Parathyroid adenoma (tissue), 2 donors: ENCODE measurements at regions not wholly inside any gene's neighbourhood (a gene's known extent, or its start where the extent isn't known, plus 50 kb on each side); places are given as distances from the start of the nearest gene placed in this dataset.

Experiments
- H2AFZ ChIP-seq: fragments of 300-600 bp; sonication (generic); one replicate; pipeline ENCODE4 v1.7.0; 2017; ENCODE audit warnings: antibody characterized with exemption, mild to moderate bottlenecking
- H3K27ac ChIP-seq: fragments of 300-600 bp; sonication (generic); one replicate; pipeline ENCODE4 v1.7.0; 2017
- H3K27me3 ChIP-seq: fragments of 300-600 bp; sonication (generic); one replicate; pipeline ENCODE4 v1.7.0; 2017; ENCODE audit warnings: low read length; ENCODE audit not compliant: control insufficient read depth, insufficient read depth
- H3K36me3 ChIP-seq: fragments of 300-600 bp; sonication (generic); one replicate; pipeline ENCODE4 v1.7.0; 2017; ENCODE audit warnings: low read length; ENCODE audit not compliant: control insufficient read depth, insufficient read depth
- H3K4me1 ChIP-seq: fragments of 300-600 bp; sonication (generic); one replicate; pipeline ENCODE4 v1.7.0; 2017; ENCODE audit warnings: control low read depth
- H3K4me2 ChIP-seq: fragments of 300-600 bp; sonication (generic); one replicate; pipeline ENCODE4 v1.7.0; 2017; ENCODE audit warnings: low read length
- H3K4me3 ChIP-seq: fragments of 300-600 bp; sonication (generic); one replicate; pipeline ENCODE4 v1.7.0; 2017; ENCODE audit warnings: low read depth, low read length
- H3K79me2 ChIP-seq: fragments of 300-600 bp; sonication (generic); one replicate; pipeline ENCODE4 v1.7.0; 2017; ENCODE audit warnings: control low read depth
- H3K9ac ChIP-seq: fragments of 300-600 bp; sonication (generic); one replicate; pipeline ENCODE4 v1.7.0; 2017; ENCODE audit warnings: mild to moderate bottlenecking
- H3K9me3 ChIP-seq: fragments of 300-600 bp; sonication (generic); one replicate; pipeline ENCODE4 v1.7.0; 2017; ENCODE audit warnings: low read length; ENCODE audit not compliant: control insufficient read depth
- TF ChIP-seq, protein P1 (sequence below): fragments of 300-600 bp; sonication (generic); IDR thresholded peaks from one replicate; pipeline ENCODE4 v1.7.0; 2017; ENCODE audit warnings: antibody characterized with exemption, mild to moderate bottlenecking
- donor health status: primary hyperparathyroidism.

DNA sequence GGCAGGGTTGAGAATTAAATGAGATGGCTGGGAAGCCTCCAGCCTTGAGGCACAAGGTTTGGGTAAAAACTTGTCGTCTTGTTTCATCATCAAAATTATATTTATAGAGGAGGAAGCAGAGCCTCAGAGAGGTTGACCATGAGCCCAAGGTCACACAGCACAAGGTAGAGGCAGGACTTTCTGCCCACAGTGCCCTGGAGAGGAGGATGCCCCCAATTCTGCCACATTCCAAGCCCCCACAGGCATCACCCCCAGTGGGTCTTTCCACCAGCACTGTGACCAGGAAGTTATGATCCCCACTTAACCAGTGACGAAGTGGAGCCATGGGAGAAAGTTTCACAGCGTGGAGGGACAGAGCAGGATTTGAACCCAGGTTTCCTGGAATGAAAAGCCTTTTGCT is 400.0 kb downstream of the MATN1 start:
- H3K36me3 ChIP-seq = no peaks in the 10 kb centered on the region
- H3K79me2 ChIP-seq = no peaks in the 10 kb centered on the region
- H3K4me3 ChIP-seq = no peak overlapping the region
- H3K27ac ChIP-seq = no peak overlapping the region
- H3K27me3 ChIP-seq = no peaks in the 10 kb centered on the region
- no peak overlapping the region for H3K4me2 ChIP-seq
- no peaks in the 10 kb centered on the region for H3K9me3 ChIP-seq
- no peaks in the 10 kb centered on the region for H3K4me1 ChIP-seq
- TF ChIP-seq, protein P1, sequence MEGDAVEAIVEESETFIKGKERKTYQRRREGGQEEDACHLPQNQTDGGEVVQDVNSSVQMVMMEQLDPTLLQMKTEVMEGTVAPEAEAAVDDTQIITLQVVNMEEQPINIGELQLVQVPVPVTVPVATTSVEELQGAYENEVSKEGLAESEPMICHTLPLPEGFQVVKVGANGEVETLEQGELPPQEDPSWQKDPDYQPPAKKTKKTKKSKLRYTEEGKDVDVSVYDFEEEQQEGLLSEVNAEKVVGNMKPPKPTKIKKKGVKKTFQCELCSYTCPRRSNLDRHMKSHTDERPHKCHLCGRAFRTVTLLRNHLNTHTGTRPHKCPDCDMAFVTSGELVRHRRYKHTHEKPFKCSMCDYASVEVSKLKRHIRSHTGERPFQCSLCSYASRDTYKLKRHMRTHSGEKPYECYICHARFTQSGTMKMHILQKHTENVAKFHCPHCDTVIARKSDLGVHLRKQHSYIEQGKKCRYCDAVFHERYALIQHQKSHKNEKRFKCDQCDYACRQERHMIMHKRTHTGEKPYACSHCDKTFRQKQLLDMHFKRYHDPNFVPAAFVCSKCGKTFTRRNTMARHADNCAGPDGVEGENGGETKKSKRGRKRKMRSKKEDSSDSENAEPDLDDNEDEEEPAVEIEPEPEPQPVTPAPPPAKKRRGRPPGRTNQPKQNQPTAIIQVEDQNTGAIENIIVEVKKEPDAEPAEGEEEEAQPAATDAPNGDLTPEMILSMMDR = no peak
- H2AFZ ChIP-seq = no peak overlapping the region
- H3K9ac ChIP-seq = no peak overlapping the region

DNA sequence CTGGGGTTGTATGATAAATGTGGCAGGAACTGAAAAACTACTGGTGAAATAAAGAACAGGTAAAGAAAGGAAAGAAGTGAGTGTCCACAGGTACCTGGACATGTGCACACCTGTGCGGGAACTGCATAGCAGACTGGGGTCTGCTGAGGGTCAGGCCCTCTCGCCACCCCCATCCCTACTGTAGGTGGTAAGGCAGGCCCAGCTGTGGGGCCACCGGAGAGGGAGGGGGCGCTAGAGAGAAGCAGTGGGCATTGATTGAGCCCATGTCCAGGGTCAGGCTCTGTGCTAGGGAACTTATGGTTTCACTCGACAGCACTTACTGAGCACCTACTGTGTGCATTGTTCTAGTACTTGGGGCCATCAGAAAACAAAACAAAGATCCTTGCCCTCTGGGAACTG is 400.5 kb downstream of the MATN1 start:
- H3K27me3 ChIP-seq = no peaks in the 10 kb centered on the region
- H3K36me3 ChIP-seq = no peaks in the 10 kb centered on the region
- H2AFZ ChIP-seq = no peak overlapping the region
- H3K4me3 ChIP-seq = no peak overlapping the region
- no peaks in the 10 kb centered on the region for H3K9me3 ChIP-seq
- H3K4me2 ChIP-seq = no peak overlapping the region
- no peaks in the 10 kb centered on the region for H3K79me2 ChIP-seq
- TF ChIP-seq, protein P1 = no peak
- H3K27ac ChIP-seq = no peak overlapping the region
- H3K9ac ChIP-seq = no peak overlapping the region
- H3K4me1 ChIP-seq = no peaks in the 10 kb centered on the region

DNA sequence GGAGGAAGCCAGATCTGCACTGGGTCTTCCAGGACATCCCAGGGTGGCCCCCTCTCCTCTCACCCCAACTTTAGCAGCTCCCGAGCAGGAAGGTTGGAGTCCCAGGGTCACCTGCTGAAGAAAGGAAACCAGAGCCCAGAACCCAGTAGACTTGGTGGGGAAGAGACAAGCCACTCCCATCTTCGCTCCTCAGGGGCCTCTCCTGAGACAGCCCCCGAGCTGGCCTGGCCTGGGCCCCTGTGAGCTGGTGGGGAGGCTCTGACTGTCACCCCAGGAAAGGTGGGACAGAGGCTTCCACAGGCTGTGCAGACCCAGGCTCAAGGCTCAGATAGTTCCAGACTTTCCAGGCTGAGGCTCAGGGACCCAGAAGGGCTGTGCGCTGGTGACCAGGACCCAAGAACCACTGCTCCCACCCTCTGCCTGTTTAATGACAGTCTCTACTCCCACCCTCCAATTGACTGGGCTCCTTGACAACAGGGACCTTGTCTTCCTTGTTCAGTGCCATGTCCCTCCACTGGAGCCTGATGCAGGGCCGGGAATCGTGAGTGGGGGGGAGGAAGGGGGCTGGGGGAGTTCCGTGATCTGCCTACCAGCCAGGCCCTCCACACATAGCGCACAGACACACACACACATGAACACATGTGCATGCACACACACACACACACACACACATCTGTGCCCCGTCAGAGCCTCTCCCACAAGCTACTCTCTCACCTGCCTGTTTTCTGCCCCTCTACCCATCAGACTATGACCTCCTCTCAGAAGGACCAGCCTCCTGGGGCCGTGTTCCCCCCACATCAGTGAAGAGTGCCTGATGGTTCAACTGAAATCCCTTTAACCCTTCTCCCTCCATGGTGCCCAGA is 401.2 kb downstream of the MATN1 start:
- H3K4me2 ChIP-seq = no peak overlapping the region
- no peaks in the 10 kb centered on the region for H3K36me3 ChIP-seq
- H3K27ac ChIP-seq = no peak overlapping the region
- no peak overlapping the region for H3K9ac ChIP-seq
- H3K27me3 ChIP-seq = no peaks in the 10 kb centered on the region
- no peaks in the 10 kb centered on the region for H3K9me3 ChIP-seq
- H3K4me3 ChIP-seq = no peak overlapping the region
- TF ChIP-seq, protein P1 = no peak
- H2AFZ ChIP-seq = no peak overlapping the region
- no peaks in the 10 kb centered on the region for H3K79me2 ChIP-seq
- no peaks in the 10 kb centered on the region for H3K4me1 ChIP-seq

DNA sequence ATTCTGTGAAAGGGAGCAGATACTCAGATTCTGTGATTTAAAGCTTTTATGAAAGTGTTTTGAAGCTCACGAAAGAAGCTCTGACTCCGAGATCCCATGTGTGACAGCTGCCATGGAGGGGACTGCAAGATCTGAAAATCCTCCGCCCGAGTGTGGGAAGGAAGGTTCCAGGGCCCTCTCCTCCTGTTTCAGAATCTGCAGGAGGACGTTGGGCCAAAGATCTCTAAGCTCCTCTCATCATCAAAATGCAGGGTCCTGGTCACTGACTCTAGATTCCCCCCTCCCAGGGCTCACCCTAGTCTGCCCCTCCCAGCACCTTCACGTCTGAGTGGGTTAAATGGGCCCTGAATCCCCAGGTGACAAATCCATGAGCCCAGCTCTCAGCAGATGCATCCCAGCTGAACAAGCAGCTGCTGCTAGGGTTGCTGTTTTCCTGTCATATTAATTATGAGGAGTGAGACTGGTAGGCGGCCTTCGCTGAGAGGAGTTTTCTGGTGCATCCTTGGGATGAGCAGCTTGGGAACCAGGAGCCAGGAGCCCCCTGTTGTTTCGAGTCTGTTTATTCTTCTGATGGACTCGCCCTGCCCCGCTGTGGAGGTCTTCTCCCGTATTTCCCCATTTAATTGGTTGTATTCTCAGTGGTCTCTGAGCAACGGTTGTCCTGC is 402.0 kb downstream of the MATN1 start:
- Histone ChIP-seq H3K9ac (no peak overlapping the region), H3K36me3 (no peaks in the 10 kb centered on the region), H3K4me3 (no peak overlapping the region), H2AFZ (no peak overlapping the region), H3K4me2 (no peak overlapping the region), H3K27me3 (no peaks in the 10 kb centered on the region), H3K4me1 (no peaks in the 10 kb centered on the region), H3K9me3 (no peaks in the 10 kb centered on the region), H3K27ac (no peak overlapping the region), H3K79me2 (no peaks in the 10 kb centered on the region)
- TF ChIP-seq, protein P1 = no peak

DNA sequence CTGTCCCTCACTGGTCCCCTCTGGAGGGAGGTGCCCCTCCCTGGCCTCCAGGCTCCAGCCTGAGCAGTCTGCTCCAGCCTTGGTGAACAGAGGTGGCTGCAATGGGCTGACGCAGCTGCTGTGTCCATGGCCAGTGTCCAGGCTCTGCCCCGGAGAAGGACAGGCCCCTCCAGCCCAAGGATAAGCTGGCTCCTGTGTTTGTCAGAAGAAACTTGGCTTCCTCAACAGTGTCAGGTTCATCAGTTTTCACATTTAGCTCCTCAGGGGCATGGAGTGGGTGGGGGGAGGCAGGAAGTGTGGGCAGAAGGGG is 402.8 kb downstream of the MATN1 start:
- Histone ChIP-seq H3K79me2 (no peaks in the 10 kb centered on the region), H3K36me3 (no peaks in the 10 kb centered on the region), H3K4me1 (no peaks in the 10 kb centered on the region), H3K27ac (no peak overlapping the region), H3K4me3 (no peak overlapping the region), H3K9ac (no peak overlapping the region), H3K9me3 (no peaks in the 10 kb centered on the region), H2AFZ (no peak overlapping the region), H3K4me2 (no peak overlapping the region), H3K27me3 (no peaks in the 10 kb centered on the region)
- TF ChIP-seq, protein P1 = no peak
